ENCODE measurements at regions not wholly inside any gene's neighbourhood (a gene's known extent, or its start where the extent isn't known, plus 50 kb on each side); places are given as distances from the start of the nearest gene placed in this dataset.

DNA sequence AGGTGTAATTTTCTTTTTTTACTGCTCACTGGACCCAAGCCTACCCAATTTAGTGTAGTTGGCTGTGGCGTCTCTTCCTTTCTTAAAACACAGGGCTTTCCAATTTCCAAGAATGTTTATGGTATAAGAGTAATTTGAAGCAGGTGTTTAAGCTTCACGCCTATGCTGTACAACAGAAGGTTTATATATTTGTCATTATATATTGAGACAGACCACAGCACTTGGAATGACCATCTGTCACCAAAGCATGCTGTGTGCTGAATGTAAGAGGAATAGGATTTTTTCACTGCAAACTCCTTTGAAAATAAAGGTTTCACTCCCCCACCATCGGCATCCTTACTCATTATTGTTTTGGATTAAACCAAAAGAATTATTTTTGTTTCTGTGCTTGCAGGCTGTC lies 325.7 kb downstream of the OTOL1 start:
- no peak overlapping the region for H3K4me3 ChIP-seq
- in situ Hi-C loops (cut with MboI; ENCODE audit: low sequenced_read_pairs), result no loop called here
- no peaks in the 10 kb centered on the region for H3K4me1 ChIP-seq
- H3K9me3 ChIP-seq, result no peaks in the 10 kb centered on the region
- no peaks in the 10 kb centered on the region for H3K36me3 ChIP-seq (replicated peaks)
- no peak for DNase-seq (ENCODE audit: low spot score in 2 of 2)
- H3K27me3 ChIP-seq (ENCODE audit: low read depth), result no peaks in the 10 kb centered on the region; the same call in 1 of the 2 replicates

DNA sequence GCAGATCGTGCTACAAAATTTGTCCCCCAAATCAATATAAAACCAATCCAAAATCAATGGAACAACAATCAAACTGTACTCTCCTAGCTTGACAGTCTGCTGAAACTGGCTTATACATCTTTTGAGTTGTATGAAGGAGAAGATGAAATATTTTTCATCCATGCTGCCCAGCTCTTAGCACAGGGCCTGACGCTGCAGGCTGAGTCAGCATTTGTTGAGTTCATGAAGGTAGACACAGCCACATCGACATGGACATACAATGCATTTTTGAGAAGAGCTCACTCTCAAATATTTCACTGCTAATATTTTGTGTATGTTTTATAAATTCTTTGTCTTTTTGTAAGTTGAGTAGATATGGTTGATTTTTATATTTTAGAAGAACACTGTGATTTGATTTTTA lies 327.3 kb downstream of the OTOL1 start:
- H3K9me3 ChIP-seq, result no peaks in the 10 kb centered on the region
- H3K27me3 ChIP-seq (ENCODE audit: low read depth), result no peaks in the 10 kb centered on the region; the same call in 1 of the 2 replicates
- H3K36me3 ChIP-seq (replicated peaks), result no peaks in the 10 kb centered on the region
- H3K4me1 ChIP-seq, result no peaks in the 10 kb centered on the region
- in situ Hi-C loops (cut with MboI; ENCODE audit: low sequenced_read_pairs), result no loop called here
- no peak for DNase-seq (ENCODE audit: low spot score in 2 of 2)
- H3K4me3 ChIP-seq, result no peak overlapping the region

DNA sequence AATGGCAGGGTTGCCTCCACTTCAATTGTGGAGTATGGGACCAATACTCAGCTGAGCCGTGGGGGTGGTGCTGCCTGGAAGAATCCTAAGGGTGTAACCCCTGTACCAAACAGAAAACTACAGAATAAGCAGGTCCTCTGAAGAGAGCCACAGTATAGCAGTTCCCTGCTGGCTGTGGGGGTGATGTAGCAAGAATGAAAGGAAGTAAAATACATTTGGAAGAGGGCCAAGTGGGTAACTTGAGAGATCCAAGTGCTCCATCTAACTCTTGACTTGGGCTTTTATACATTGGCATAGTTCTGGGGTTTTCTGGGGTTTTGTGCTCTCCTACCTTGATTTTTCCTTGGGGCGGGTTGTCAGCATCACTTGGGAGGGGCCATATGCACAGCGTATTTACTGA lies 341.4 kb downstream of the OTOL1 start:
- in situ Hi-C loops (cut with MboI; ENCODE audit: low sequenced_read_pairs), result no loop called here
- Histone ChIP-seq H3K4me1 (no peaks in the 10 kb centered on the region), H3K27me3 (ENCODE audit: low read depth) (no peaks in the 10 kb centered on the region), H3K9me3 (no peaks in the 10 kb centered on the region), H3K4me3 (no peak overlapping the region), H3K36me3 (replicated peaks) (no peaks in the 10 kb centered on the region)
- no peak for DNase-seq (ENCODE audit: low spot score in 2 of 2)

DNA sequence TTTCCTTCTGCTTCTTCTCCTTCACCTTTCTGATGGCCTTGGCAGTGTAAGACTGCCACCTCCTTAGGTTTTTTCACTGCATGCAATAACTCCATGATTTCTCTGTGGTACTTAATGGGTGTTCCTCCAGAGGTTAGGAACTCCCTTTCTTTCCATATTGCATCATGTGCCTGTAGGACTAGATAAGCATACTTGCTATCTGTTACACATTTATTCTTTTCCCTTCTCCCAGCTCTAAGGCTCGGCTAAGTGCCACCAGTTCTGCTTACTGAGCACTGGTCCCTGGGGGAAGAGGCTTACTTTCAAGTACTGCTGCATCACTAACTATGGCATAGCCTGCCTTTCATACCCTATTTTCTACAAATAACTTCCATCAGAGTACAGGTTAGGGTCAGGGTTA lies 351.8 kb downstream of the OTOL1 start:
- no peak for DNase-seq (ENCODE audit: low spot score in 2 of 2)
- H3K9me3 ChIP-seq, result no peaks in the 10 kb centered on the region
- H3K36me3 ChIP-seq (replicated peaks), result no peaks in the 10 kb centered on the region
- no peaks in the 10 kb centered on the region for H3K4me1 ChIP-seq
- in situ Hi-C loops (cut with MboI; ENCODE audit: low sequenced_read_pairs), result no loop called here
- H3K27me3 ChIP-seq (ENCODE audit: low read depth), result no peaks in the 10 kb centered on the region
- no peak overlapping the region for H3K4me3 ChIP-seq

DNA sequence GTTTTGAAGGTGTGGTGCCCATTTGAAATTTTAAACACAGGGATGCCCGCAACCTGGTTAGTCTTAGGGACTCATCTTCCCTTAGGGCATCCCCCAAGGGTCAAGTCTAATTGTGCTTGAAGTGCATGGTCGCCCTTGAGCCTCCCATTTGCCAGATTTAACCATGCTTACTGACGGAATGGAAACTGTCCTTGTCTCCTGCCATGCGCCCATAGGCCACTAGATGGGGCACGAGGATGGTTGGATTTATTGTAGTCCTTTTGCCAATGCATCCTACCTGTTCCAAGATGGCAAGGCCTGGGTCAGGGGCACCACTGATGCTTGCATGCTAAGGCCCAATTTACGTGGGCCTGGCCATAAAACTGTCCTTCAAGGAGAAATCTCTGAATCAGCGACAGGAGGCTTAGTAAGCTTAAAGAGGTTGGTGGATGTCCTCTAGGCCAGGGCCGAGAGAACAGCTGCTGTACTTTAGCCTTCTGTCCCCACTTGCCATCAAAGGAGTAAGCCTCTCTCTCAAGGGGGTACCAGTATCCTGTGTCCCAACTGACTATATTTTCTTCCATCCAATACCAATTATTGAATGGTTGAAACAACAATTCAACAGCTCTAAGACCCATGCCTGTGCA lies 355.4 kb downstream of the OTOL1 start:
- DNase-seq (ENCODE audit: low spot score in 2 of 2), result peak; percentile 30 to 81
- H3K36me3 ChIP-seq (replicated peaks), result no peaks in the 10 kb centered on the region
- peaks cover 6% of the 10 kb centered on the region for H3K27me3 ChIP-seq (ENCODE audit: low read depth)
- in situ Hi-C loops (cut with MboI; ENCODE audit: low sequenced_read_pairs), result loop anchor here (25.0 kb wide), 1 partner anchor 290 kb away; no protein-coding TSS in a partner anchor
- H3K4me3 ChIP-seq, result no peak overlapping the region
- no peaks in the 10 kb centered on the region for H3K9me3 ChIP-seq
- no peaks in the 10 kb centered on the region for H3K4me1 ChIP-seq

DNA sequence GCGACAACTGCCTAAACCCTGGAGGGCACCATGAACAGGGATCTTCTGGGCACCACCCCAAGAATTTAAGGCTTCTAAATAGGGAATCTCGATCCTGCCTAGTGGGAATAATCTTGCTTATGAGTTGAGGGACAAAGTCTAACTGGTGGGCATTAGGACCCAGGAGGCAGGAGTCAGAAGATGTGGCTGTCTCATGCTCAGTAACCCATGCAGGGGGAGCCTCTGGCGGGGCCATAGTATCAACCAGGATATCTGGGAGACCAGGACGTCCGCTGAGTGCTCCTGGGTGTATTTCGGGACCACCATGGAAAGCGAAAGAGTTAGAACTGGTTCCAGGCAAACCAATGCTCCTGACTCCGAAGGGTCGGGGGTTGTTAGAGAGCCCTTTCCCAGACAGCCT lies 356.1 kb downstream of the OTOL1 start:
- H3K9me3 ChIP-seq, result no peaks in the 10 kb centered on the region
- in situ Hi-C loops (cut with MboI; ENCODE audit: low sequenced_read_pairs), result loop anchor here (25.0 kb wide), 1 partner anchor 290 kb away; no protein-coding TSS in a partner anchor
- no peak overlapping the region for H3K4me3 ChIP-seq
- no peaks in the 10 kb centered on the region for H3K4me1 ChIP-seq
- H3K27me3 ChIP-seq (ENCODE audit: low read depth), result peaks cover 9% of the 10 kb centered on the region
- no peak for DNase-seq (ENCODE audit: low spot score in 2 of 2)
- no peaks in the 10 kb centered on the region for H3K36me3 ChIP-seq (replicated peaks)

DNA sequence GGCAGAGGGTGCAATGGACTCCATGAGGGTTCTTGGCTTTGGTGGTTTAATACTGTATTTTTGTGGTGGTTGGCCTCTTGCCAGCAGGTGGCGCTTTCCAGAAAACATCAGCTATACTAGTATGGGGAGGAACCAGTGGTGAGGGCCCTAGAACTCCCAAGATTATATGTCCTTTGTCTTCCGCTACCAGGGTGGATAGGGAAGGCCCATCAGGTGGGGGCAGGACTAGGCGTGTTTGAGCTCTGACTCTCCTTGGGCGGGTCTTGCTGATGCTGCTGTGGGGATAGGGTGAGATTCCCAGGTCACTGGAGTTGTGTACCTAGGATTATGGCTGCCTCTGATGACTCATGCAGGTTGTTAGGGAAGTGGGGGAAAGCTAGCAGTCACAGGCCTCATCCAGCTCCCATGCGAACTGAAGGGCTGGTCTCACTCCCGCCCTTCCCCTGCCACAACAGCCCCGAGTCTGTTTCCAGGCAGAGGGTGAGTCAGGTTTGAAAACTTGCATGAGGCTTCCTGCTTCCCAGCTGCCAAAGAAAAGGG lies 357.7 kb downstream of the OTOL1 start:
- in situ Hi-C loops (cut with MboI; ENCODE audit: low sequenced_read_pairs), result loop anchor here (25.0 kb wide), 1 partner anchor 292 kb away; no protein-coding TSS in a partner anchor
- Histone ChIP-seq H3K9me3 (no peaks in the 10 kb centered on the region), H3K27me3 (ENCODE audit: low read depth) (peaks cover 14% of the 10 kb centered on the region), H3K4me1 (no peaks in the 10 kb centered on the region), H3K4me3 (no peak overlapping the region), H3K36me3 (replicated peaks) (no peaks in the 10 kb centered on the region)
- peak in 1 of 2 experiments; percentile 69 for DNase-seq (ENCODE audit: low spot score in 2 of 2)

DNA sequence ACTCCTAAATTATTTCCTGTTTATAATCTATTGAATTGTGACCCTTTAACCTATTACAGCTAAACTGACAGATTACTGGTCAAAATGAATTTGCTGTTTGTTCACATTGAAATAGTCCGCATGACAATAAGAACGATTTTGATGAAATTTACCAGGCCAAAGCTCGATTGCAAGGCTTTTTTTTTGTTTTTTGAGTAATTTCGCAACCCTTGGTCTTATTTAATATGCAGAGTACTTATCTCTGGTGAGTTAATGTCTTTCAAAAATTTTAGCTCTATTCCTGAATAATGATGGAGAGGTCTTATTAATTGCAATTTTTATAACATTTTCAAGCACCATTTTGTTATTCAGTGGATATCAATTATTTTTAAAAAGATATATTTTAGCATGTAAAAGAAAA lies 362.4 kb downstream of the OTOL1 start:
- H3K36me3 ChIP-seq (replicated peaks), result no peaks in the 10 kb centered on the region
- peaks cover 8% of the 10 kb centered on the region for H3K4me1 ChIP-seq
- no peak overlapping the region for H3K4me3 ChIP-seq
- no peaks in the 10 kb centered on the region for H3K9me3 ChIP-seq
- no peak for DNase-seq (ENCODE audit: low spot score in 2 of 2)
- H3K27me3 ChIP-seq (ENCODE audit: low read depth), result peaks cover 26% of the 10 kb centered on the region
- in situ Hi-C loops (cut with MboI; ENCODE audit: low sequenced_read_pairs), result loop anchor here (25.0 kb wide), 1 partner anchor 297 kb away; no protein-coding TSS in a partner anchor

DNA sequence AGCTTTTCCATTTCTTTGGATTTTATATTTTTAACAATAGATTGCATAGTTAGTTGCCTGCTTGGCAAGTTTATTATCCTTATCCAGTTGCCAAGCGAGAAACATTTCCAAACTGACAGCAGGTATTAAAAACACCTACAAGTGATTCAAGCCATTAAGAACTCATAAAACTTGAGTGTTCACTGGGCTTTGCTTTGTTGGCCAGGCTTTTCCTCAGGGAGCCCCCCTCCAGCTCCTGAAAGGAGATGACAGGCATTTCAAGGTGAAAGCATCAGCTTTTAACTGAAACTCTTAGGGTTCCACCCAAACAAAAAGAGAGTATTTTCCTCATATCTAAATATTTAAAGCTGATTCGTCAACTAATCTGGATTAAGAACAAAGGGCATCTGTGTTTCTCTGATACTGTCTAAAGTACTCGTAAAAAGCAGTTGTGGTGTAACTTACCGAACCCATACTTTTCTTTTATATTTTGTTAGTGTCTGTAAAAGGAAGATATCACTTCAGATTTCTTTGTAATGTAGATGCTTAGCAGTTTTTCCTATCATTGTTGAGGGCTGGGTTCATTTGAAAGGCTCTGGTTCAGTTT lies 363.4 kb downstream of the OTOL1 start:
- in situ Hi-C loops (cut with MboI; ENCODE audit: low sequenced_read_pairs), result loop anchor here (25.0 kb wide), 1 partner anchor 298 kb away; no protein-coding TSS in a partner anchor
- H3K4me1 ChIP-seq, result peaks cover 8% of the 10 kb centered on the region
- no peaks in the 10 kb centered on the region for H3K36me3 ChIP-seq (replicated peaks)
- H3K4me3 ChIP-seq, result no peak overlapping the region
- H3K27me3 ChIP-seq (ENCODE audit: low read depth), result peaks cover 30% of the 10 kb centered on the region
- DNase-seq (ENCODE audit: low spot score in 2 of 2), result peak; percentile 64 to 91
- H3K9me3 ChIP-seq, result no peaks in the 10 kb centered on the region

DNA sequence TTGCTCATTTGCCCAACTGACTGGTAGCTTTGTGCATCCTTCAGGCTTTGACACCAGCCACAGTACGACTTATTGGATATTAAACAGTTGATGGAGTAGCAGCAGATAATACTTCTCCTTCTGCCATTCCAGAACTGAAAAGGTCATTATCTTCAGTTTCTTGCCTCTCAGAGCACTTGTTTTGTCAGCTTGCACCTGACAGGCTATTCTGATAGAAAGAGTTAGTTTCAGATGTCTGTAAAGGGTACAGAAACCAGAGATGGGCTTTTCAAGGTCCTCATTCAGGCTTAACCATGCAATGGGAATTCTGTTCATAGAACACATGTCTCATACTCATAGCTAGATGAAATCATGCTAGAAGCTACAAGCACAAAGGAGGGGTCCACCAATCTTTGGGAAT lies 367.2 kb downstream of the OTOL1 start:
- peaks cover 8% of the 10 kb centered on the region for H3K4me1 ChIP-seq
- H3K9me3 ChIP-seq, result no peaks in the 10 kb centered on the region
- no peak for DNase-seq (ENCODE audit: low spot score in 2 of 2)
- H3K27me3 ChIP-seq (ENCODE audit: low read depth), result peaks cover 36% of the 10 kb centered on the region
- in situ Hi-C loops (cut with MboI; ENCODE audit: low sequenced_read_pairs), result loop anchor here (25.0 kb wide), 1 partner anchor 301 kb away; no protein-coding TSS in a partner anchor
- H3K4me3 ChIP-seq, result no peak overlapping the region
- H3K36me3 ChIP-seq (replicated peaks), result no peaks in the 10 kb centered on the region

DNA sequence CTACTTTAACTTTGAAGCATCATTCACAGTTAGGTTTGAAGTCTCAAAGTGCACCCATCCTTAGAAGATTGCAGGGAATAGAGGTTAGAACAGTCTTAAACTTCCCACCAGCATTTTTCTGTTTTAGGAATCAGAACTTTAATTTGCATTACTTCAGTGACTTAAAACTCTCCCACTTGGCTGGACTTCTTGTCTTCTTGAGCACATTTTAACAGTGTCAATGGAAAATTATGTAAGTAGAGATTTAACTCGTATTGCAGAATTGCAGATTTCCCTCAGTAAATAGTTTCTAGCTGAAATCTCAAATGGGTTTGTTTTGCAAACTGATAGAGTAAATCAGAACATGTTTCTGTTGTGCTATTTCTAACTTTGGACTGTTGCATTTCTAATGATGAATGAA lies 369.6 kb downstream of the OTOL1 start:
- Histone ChIP-seq H3K27me3 (ENCODE audit: low read depth) (peaks cover 36% of the 10 kb centered on the region), H3K36me3 (replicated peaks) (no peaks in the 10 kb centered on the region), H3K4me3 (no peak overlapping the region), H3K4me1 (peaks cover 3% of the 10 kb centered on the region; the same call in 1 of the 2 replicates), H3K9me3 (no peaks in the 10 kb centered on the region; the same call in 1 of the 2 replicates)
- in situ Hi-C loops (cut with MboI; ENCODE audit: low sequenced_read_pairs), result loop anchor here (25.0 kb wide), 1 partner anchor 304 kb away; no protein-coding TSS in a partner anchor
- DNase-seq (ENCODE audit: low spot score in 2 of 2), result no peak

DNA sequence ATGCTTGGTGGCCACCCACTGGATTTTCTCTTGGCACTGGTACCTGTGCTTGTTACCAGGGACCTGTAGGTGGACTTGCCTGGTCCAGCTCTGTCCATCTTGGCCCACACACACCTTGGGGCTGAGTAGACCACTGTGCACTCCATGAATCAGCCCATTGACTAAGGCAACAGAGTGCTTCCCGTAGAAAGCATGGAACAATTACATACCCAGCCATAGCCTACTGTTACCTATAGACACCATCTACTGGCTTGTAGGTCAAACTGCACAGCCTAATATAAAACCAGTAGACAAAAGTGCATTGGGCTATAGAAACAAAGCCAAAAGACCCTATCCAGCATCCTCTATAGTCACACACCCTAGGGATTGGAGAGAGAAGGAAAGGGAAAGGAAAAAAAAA lies 378.9 kb downstream of the OTOL1 start:
- DNase-seq (ENCODE audit: low spot score in 2 of 2), result no peak
- H3K27me3 ChIP-seq (ENCODE audit: low read depth), result no peaks in the 10 kb centered on the region; the same call in none of the 2 replicates
- peaks cover 6% of the 10 kb centered on the region; the same call in 1 of the 2 replicates for H3K4me1 ChIP-seq
- no peak overlapping the region for H3K4me3 ChIP-seq
- in situ Hi-C loops (cut with MboI; ENCODE audit: low sequenced_read_pairs), result no loop called here
- no peaks in the 10 kb centered on the region for H3K36me3 ChIP-seq (replicated peaks)
- no peaks in the 10 kb centered on the region; the same call in 1 of the 2 replicates for H3K9me3 ChIP-seq

DNA sequence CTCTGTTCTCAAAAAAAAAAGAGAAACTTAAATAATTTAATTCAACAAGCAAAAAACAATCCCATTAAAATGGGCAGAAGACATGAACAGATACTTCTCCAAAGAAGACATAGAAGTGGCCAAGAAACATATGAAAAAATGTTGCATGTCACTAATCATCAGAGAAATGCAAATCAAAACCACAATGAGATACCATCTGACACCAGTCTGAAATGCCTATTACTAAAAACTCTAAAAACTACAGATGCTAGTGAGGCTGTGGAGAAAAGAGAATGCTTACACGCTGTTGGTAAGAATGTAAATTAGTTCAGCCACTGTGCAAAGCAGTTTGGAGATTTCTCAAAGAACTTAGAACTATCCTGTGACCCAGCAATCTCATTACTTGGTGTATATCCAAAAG lies 382.9 kb downstream of the OTOL1 start:
- Histone ChIP-seq H3K36me3 (replicated peaks) (no peaks in the 10 kb centered on the region), H3K4me1 (no peaks in the 10 kb centered on the region), H3K9me3 (no peaks in the 10 kb centered on the region), H3K4me3 (no peak overlapping the region), H3K27me3 (ENCODE audit: low read depth) (no peaks in the 10 kb centered on the region)
- in situ Hi-C loops (cut with MboI; ENCODE audit: low sequenced_read_pairs), result no loop called here
- DNase-seq (ENCODE audit: low spot score in 2 of 2), result no peak

DNA sequence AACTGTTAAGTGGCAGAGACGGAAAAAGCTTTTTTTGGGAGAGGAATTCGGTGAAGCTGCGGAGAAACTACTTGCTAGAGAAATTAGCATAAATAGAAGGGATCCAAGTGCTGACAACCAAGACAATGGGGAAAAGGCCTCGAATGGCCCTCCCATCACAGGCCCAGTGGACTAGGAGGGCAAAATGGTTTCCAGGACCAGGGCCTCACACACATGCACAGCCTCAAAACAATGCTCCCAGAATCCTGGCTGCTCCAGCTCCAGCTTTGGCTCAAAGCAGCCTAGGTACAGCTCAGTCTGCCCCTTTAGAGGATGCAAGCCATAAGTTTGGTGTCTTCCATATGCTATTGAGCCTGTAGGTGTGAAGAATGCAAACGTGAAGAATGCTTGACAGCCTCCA lies 388.2 kb downstream of the OTOL1 start:
- in situ Hi-C loops (cut with MboI; ENCODE audit: low sequenced_read_pairs), result no loop called here
- Histone ChIP-seq H3K27me3 (ENCODE audit: low read depth) (no peaks in the 10 kb centered on the region), H3K36me3 (replicated peaks) (no peaks in the 10 kb centered on the region), H3K9me3 (no peaks in the 10 kb centered on the region), H3K4me1 (no peaks in the 10 kb centered on the region), H3K4me3 (no peak overlapping the region)
- no peak for DNase-seq (ENCODE audit: low spot score in 2 of 2)
